ENCODE measurements at regions not wholly inside any gene's neighbourhood (a gene's known extent, or its start where the extent isn't known, plus 50 kb on each side); places are given as distances from the start of the nearest gene placed in this dataset.

DNA sequence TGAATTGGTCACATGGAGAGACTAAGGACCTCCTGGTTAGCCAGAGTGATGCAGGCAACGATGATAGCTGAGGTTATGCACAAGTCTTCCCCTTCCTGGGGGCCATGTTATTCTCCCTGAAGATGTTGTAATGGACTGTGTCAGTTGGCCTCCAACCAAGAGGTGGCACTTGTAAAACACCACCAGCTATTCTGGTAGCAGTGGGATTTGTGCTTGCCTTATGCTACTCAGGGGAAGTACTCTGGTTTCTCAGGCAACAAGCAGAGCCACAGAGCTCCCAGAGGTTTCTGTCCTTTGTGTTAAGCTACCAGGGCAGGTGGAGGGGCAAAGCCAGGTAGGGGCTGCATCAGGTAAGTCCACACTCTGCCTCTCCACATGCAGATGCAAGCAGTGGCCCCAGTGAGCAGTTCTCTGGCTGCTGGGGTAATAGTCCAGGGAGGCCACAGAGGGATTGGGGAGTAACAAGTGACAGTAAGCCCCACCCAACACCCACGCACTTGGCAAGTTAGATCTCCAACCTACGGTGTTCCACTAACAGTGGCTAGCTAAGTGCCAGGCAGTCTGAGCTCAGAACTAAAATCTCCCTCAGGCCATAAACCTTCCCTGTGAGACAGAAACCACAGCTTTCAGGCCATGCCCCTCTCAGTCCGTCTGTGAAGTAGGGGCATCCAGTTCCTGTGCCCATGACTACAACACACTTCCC lies 99.7 kb downstream of the RND3 start:
- DNase-seq (ENCODE audit: low read depth in 2 of 2) = peak in 1 of 2 donors; percentile 1
- TF ChIP-seq, protein P1, sequence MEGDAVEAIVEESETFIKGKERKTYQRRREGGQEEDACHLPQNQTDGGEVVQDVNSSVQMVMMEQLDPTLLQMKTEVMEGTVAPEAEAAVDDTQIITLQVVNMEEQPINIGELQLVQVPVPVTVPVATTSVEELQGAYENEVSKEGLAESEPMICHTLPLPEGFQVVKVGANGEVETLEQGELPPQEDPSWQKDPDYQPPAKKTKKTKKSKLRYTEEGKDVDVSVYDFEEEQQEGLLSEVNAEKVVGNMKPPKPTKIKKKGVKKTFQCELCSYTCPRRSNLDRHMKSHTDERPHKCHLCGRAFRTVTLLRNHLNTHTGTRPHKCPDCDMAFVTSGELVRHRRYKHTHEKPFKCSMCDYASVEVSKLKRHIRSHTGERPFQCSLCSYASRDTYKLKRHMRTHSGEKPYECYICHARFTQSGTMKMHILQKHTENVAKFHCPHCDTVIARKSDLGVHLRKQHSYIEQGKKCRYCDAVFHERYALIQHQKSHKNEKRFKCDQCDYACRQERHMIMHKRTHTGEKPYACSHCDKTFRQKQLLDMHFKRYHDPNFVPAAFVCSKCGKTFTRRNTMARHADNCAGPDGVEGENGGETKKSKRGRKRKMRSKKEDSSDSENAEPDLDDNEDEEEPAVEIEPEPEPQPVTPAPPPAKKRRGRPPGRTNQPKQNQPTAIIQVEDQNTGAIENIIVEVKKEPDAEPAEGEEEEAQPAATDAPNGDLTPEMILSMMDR (IDR thresholded peaks at IDR 0.05; ENCODE audit: low read depth, low read length) = no peak
- no peak overlapping the region for H3K4me3 ChIP-seq (replicated peaks in 1 of 2; ENCODE audit: low read depth in 2 of 2, low read length in 2 of 2)

DNA sequence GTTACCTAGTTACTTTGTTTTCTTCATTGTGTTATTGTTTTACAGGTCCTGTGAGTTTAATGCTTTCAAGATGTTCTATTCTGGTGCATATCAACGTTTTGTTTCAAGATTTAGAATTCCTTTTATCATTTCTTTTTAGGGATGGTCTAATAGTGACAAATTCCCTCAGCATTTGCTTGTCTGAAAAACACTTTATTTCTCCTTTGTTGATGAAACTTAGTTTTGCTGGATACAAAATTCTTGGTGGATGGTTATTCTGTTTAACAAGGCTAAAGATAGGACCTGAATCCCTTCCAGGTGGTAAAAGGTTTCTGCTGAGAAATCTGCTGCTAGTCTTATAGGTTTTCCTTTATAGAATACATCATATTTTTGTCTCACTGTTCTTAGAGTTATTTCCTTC lies 102.3 kb downstream of the RND3 start:
- DNase-seq (ENCODE audit: low read depth in 2 of 2) = no peak
- no peak overlapping the region for H3K4me3 ChIP-seq (replicated peaks in 1 of 2; ENCODE audit: low read depth in 2 of 2, low read length in 2 of 2)
- TF ChIP-seq, protein P1 (IDR thresholded peaks at IDR 0.05; ENCODE audit: low read depth, low read length) = no peak

DNA sequence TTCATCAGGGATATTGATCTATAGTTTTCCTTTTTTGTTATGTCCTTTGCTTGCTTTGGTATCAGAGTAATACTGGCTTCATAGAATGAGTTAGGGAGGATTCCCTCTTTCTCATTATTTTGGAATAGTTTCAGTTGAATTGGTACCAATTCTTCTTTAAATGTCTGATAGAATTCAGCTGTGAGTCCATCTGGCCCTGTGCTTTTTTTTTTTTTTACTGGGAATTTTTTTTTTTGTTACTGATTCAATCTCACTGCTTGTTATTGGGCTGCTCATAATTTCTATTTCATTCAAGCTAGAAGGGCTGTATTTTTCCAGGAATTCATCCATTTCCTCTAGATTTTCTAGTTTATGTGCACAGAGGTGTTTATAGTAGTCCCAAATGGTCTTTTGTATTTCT lies 103.9 kb downstream of the RND3 start:
- no peak overlapping the region for H3K4me3 ChIP-seq (replicated peaks in 1 of 2; ENCODE audit: low read depth in 2 of 2, low read length in 2 of 2)
- TF ChIP-seq, protein P1 (IDR thresholded peaks at IDR 0.05; ENCODE audit: low read depth, low read length) = no peak
- no peak for DNase-seq (ENCODE audit: low read depth in 2 of 2)

DNA sequence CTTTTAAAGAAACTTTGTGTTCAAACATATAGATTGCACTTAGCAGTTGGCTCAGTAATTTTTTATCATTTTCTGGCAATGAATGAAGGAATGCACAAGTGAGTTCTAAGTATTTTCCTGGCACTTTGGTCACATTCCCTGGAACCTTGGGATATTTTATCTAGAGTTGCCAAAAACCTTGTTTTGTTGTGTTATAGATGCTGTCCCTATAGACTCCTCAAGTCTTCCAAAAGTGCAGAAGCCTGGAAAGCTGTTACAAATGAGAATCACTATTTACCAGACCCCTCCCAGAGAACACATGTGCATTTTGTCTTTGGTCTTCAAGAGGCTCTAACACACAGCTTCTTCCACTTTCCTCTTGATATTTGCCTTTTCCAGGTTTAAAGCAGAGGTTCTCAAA lies 108.3 kb downstream of the RND3 start:
- no peak for DNase-seq (ENCODE audit: low read depth in 2 of 2)
- TF ChIP-seq, protein P1 (IDR thresholded peaks at IDR 0.05; ENCODE audit: low read depth, low read length) = no peak
- H3K4me3 ChIP-seq (replicated peaks in 1 of 2; ENCODE audit: low read depth in 2 of 2, low read length in 2 of 2) = no peak overlapping the region

DNA sequence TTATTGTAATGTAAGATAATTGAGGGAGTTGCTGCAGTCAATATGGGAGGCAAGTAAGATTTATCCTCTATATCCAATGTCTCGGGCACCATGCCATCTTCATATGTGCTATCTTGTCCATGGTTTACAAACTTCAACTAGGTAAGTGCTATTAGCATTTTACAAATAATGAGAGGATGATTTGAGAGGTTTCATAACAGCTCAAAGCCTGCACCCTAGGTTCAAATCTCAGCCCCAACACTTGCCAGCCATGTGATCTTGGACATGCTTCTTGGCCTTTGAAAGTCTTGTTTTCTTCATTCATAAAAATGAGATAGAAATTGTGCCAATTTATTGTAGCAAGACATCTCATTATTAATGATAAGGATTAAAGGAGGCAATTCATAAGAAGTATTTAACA lies 108.8 kb downstream of the RND3 start:
- no peak for DNase-seq (ENCODE audit: low read depth in 2 of 2)
- H3K4me3 ChIP-seq (replicated peaks in 1 of 2; ENCODE audit: low read depth in 2 of 2, low read length in 2 of 2) = no peak overlapping the region
- TF ChIP-seq, protein P1 (IDR thresholded peaks at IDR 0.05; ENCODE audit: low read depth, low read length) = no peak

DNA sequence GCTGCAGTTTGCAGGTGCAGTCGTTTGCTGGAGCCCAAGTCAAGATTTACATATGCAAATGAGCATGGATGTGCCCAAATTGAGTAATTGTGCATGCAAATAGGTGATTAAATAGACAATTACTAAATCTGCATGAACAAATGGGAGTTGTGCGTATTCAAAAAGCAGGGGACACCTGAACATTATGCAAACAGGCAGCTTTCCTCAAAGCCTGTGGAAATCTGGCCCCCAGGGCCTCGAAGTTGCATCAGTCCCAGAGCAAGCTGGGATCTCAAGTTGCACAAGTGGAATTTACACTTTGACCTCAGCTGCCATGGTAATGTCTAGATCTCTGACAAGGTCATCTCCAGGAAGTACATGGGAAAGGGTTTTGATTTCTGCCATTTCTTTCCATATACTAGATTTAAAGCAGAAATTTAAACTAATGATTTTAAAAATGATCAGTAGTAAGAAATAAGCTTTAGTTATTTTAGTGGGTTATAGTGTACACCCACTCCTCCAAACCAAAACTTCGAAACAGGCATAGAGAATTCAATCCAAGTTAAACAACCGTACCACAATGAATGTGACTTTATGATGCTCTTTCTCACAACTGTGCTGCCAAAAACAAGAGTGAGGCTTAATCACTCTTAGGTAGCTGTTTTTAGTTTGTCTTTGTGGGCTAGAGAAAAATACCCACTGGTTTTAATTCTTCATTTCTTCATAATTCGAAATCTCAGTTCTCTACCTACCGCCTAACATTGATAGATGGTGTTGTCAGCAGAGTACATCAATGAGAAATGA lies 110.7 kb downstream of the RND3 start:
- TF ChIP-seq, protein P1 (IDR thresholded peaks at IDR 0.05; ENCODE audit: low read depth, low read length) = no peak
- no peak overlapping the region for H3K4me3 ChIP-seq (replicated peaks in 1 of 2; ENCODE audit: low read depth in 2 of 2, low read length in 2 of 2)
- DNase-seq (ENCODE audit: low read depth in 2 of 2) = peak; percentile 49 to 63

All from cardiac fibroblast (primary cell).